HFF-Myc (cell line): ENCODE measurements at regions not wholly inside any gene's neighbourhood (a gene's known extent, or its start where the extent isn't known, plus 50 kb on each side); places are given as distances from the start of the nearest gene placed in this dataset.

Source experiments
- DNase-seq: peaks from one replicate; pipeline ENCODE4 v3.0.0-alpha.2; 2011; ENCODE audit warnings: low read depth; ENCODE audit errors: extremely low read depth
- H3K4me3 ChIP-seq: replicated peaks from 2 replicates; pipeline ENCODE4 v1.5.1; 2011; ENCODE audit warnings: low read depth, mild to moderate bottlenecking, control low read depth, low read length
- CTCF ChIP-seq: IDR thresholded peaks from 2 replicates; pipeline ENCODE4 v1.5.1; 2012; ENCODE audit warnings: mild to moderate bottlenecking, low read depth, low read length, control low read depth; ENCODE audit errors: missing control alignments

GRCh38 chr5:67490543-67491321 is 294.1 kb upstream of the CD180 start:
- DNase-seq = no peak
- TF ChIP-seq CTCF = no peak
- H3K4me3 ChIP-seq = no peak overlapping the region

GRCh38 chr5:67488885-67489284 is 292.3 kb upstream of the CD180 start:
- no peak for DNase-seq
- no peak for TF ChIP-seq CTCF
- H3K4me3 ChIP-seq = no peak overlapping the region

- H3K4me3 ChIP-seq = no peak overlapping the region
- no peak for DNase-seq
- TF ChIP-seq CTCF = no peak
Measured at GRCh38 chr5:67487862-67488261, 291.3 kb upstream of the CD180 start.

GRCh38 chr5:67483453-67484030 is 286.9 kb upstream of the CD180 start:
- DNase-seq = no peak
- H3K4me3 ChIP-seq = no peak overlapping the region
- no peak for TF ChIP-seq CTCF

- DNase-seq = no peak
- no peak for TF ChIP-seq CTCF
Measured at GRCh38 chr5:67481362-67481761, 284.8 kb upstream of the CD180 start.

GRCh38 chr5:67478337-67478736 is 281.7 kb upstream of the CD180 start:
- no peak overlapping the region for H3K4me3 ChIP-seq
- no peak for DNase-seq
- TF ChIP-seq CTCF = no peak

More at GRCh38 chr5:67481362-67481761, 284.8 kb upstream of the CD180 start:
- H3K4me3 ChIP-seq = no peak overlapping the region
